Keratinocyte (primary cell): ENCODE measurements at regions not wholly inside any gene's neighbourhood (a gene's known extent, or its start where the extent isn't known, plus 50 kb on each side); places are given as distances from the start of the nearest gene placed in this dataset.

Source experiments
- DNase-seq: peaks from one replicate; pipeline ENCODE4 v3.0.0-alpha.2; 2011; ENCODE audit warnings: low read depth, missing footprints, low spot score
- FAIRE-seq: peaks from 2 replicates; lab custom pipeline; 2011; peaks lifted over from hg19 to GRCh38; lab: Jason Lieb, UNC
- H2AFZ ChIP-seq: 2 replicates; pipeline ENCODE4 v1.6.0; 2012; ENCODE audit warnings: low read length, control low read depth, inconsistent platforms; ENCODE audit not compliant: control insufficient read depth
- H3K27ac ChIP-seq: 2 replicates; pipeline ENCODE4 v1.5.1; 2011; ENCODE audit warnings: low read length; ENCODE audit not compliant: control insufficient read depth, insufficient read depth
- H3K27me3 ChIP-seq: 3 replicates; pipeline ENCODE4 v1.6.0; 2011; ENCODE audit warnings: low read length; ENCODE audit not compliant: control insufficient read depth, insufficient read depth; ENCODE audit errors: extremely low read depth
- H3K36me3 ChIP-seq, 2 experiments: 2 replicates in 1 of 2; 3 replicates in 1 of 2; pipeline ENCODE4 v1.5.1; 2011; ENCODE audit warnings: low read length in 2 of 2, mild to moderate bottlenecking in 1 of 2; ENCODE audit not compliant: control insufficient read depth in 2 of 2, insufficient read depth in 2 of 2; ENCODE audit errors: extremely low read depth in 1 of 2
- H3K4me1 ChIP-seq: 3 replicates; pipeline ENCODE4 v1.5.1; 2011; ENCODE audit warnings: low read length; ENCODE audit not compliant: control insufficient read depth, insufficient read depth; ENCODE audit errors: extremely low read depth
- H3K4me2 ChIP-seq: 3 replicates; pipeline ENCODE4 v1.6.0; 2011; ENCODE audit warnings: low read depth, low read length; ENCODE audit not compliant: control insufficient read depth, insufficient read depth; ENCODE audit errors: extremely low read depth
- H3K4me3 ChIP-seq, 3 experiments: fragments of 200-600 bp in 1 of 3; sonication (generic) in 1 of 3; 2 replicates in 2 of 3; 3 replicates in 1 of 3; pipeline ENCODE4 v1.5.1; 2011 to 2016; ENCODE audit warnings: low read length in 3 of 3, mild to moderate bottlenecking in 3 of 3, control low read depth in 2 of 3, inconsistent platforms in 1 of 3, low read depth in 1 of 3, mixed read lengths in 1 of 3, mixed run types in 1 of 3, moderate library complexity in 1 of 3; ENCODE audit not compliant: control insufficient read depth in 2 of 3, insufficient read depth in 2 of 3; ENCODE audit errors: extremely low read depth in 1 of 3
- H3K79me2 ChIP-seq: 2 replicates; pipeline ENCODE4 v1.6.0; 2012; ENCODE audit warnings: low read length; ENCODE audit not compliant: control insufficient read depth, insufficient read depth
- H3K9ac ChIP-seq: 3 replicates; pipeline ENCODE4 v1.6.0; 2011; ENCODE audit warnings: low read length; ENCODE audit not compliant: control insufficient read depth, insufficient read depth; ENCODE audit errors: extremely low read depth
- H3K9me1 ChIP-seq: 3 replicates; pipeline ENCODE4 v1.6.0; 2011; ENCODE audit warnings: low read length; ENCODE audit not compliant: control insufficient read depth, insufficient read depth; ENCODE audit errors: extremely low read depth
- H3K9me3 ChIP-seq: 2 replicates; pipeline ENCODE4 v1.5.1; 2012; ENCODE audit warnings: low read depth, low read length; ENCODE audit not compliant: control insufficient read depth
- H4K20me1 ChIP-seq: 3 replicates; pipeline ENCODE4 v1.6.0; 2011; ENCODE audit warnings: low read length; ENCODE audit not compliant: control insufficient read depth, insufficient read depth; ENCODE audit errors: extremely low read depth
- CTCF ChIP-seq, 3 experiments: IDR thresholded peaks in 1 of 3; conservative IDR thresholded peaks in 1 of 3; optimal IDR thresholded peaks in 1 of 3; 2 replicates in 2 of 3; 3 replicates in 1 of 3; pipeline versions ENCODE3 to v1.5.1; 2011; ENCODE audit warnings: low read length in 3 of 3, mild to moderate bottlenecking in 3 of 3, moderate library complexity in 2 of 3, control low read depth in 1 of 3, inconsistent platforms in 1 of 3; ENCODE audit not compliant: insufficient read depth in 2 of 3; ENCODE audit errors: extremely low read depth in 1 of 3
- EZH2 ChIP-seq: IDR thresholded peaks from one replicate; pipeline ENCODE4 v1.6.1; 2012; ENCODE audit warnings: inconsistent platforms, mild to moderate bottlenecking, low read length, moderate library complexity
- dilution Hi-C: fragments of 300-500 bp; cut with MboI; formaldehyde crosslinking; loops from one replicate; pipeline ENCODE4 v1.7.0; 2020; ENCODE audit warnings: low sequenced_read_pairs; ENCODE audit not compliant: extremely low pct_ligation_motif_present

GRCh38 chr10:111986079-111986478 lies 197.5 kb downstream of the GPAM start:
- no peaks in the 10 kb centered on the region for H3K79me2 ChIP-seq
- no peaks in the 10 kb centered on the region for H3K9me3 ChIP-seq
- DNase-seq: no peak
- dilution Hi-C loops: no loop called here
- H2AFZ ChIP-seq: no peak overlapping the region
- no peaks in the 10 kb centered on the region for H3K9me1 ChIP-seq
- TF ChIP-seq EZH2 (no peak), CTCF (optimal IDR thresholded peaks at IDR 0.05 in 1 of 3, IDR thresholded peaks at IDR 0.05 in 1 of 3, conservative IDR thresholded peaks at IDR 0.05 in 1 of 3; ENCODE audit: extremely low read depth in 1 of 3, insufficient read depth in 2 of 3, low read length in 3 of 3) (no peak)
- H3K9ac ChIP-seq: no peak overlapping the region
- H3K4me1 ChIP-seq: no peaks in the 10 kb centered on the region
- no peak overlapping the region for H3K4me3 ChIP-seq
- H3K27me3 ChIP-seq: no peaks in the 10 kb centered on the region
- H3K27ac ChIP-seq: no peak overlapping the region
- FAIRE-seq: no peak
- H3K36me3 ChIP-seq: no peaks in the 10 kb centered on the region
- no peak overlapping the region for H3K4me2 ChIP-seq
- H4K20me1 ChIP-seq: no peaks in the 10 kb centered on the region

DNA sequence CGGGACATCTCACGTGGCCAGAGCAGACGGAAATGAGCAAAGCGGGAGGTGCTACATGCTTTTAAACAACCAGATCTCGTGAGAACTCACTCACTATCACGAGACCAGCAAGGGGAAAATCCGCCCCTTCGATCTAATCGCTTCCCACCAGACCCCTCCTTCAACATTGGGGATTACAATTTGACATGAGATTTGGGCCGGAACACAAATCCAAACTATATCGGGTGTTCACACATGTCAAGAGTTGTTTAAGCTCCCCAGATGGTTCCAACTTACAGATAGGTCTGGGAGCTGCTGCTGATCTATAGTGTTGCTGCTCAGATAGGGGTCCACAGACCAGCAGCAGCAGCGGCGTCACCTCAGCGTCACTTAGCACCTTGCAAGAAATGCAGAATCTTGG lies 194.9 kb downstream of the GPAM start:
- Histone ChIP-seq H3K36me3 (no peaks in the 10 kb centered on the region), H3K79me2 (no peaks in the 10 kb centered on the region), H3K4me2 (no peak overlapping the region), H3K9ac (no peak overlapping the region), H3K27me3 (no peaks in the 10 kb centered on the region), H2AFZ (no peak overlapping the region), H3K27ac (no peak overlapping the region), H3K4me1 (no peaks in the 10 kb centered on the region), H3K4me3 (no peak overlapping the region), H4K20me1 (no peaks in the 10 kb centered on the region), H3K9me3 (no peaks in the 10 kb centered on the region), H3K9me1 (no peaks in the 10 kb centered on the region)
- TF ChIP-seq EZH2 (no peak), CTCF (optimal IDR thresholded peaks at IDR 0.05 in 1 of 3, IDR thresholded peaks at IDR 0.05 in 1 of 3, conservative IDR thresholded peaks at IDR 0.05 in 1 of 3; ENCODE audit: extremely low read depth in 1 of 3, insufficient read depth in 2 of 3, low read length in 3 of 3) (no peak)
- DNase-seq (no peak), FAIRE-seq (no peak)
- dilution Hi-C loops: no loop called here
